H1 (cell line): ENCODE measurements at regions not wholly inside any gene's neighbourhood (a gene's known extent, or its start where the extent isn't known, plus 50 kb on each side); places are given as distances from the start of the nearest gene placed in this dataset.

Experiments
- BRCA1 ChIP-seq: IDR thresholded peaks from 2 replicates; pipeline ENCODE4 v1.6.1; 2012; ENCODE audit warnings: low read depth, low read length, improper control_type of control experiment
- CBX5 ChIP-seq: fragments of 300-800, 300-1000 bp; sonication (generic); IDR thresholded peaks from 2 replicates; pipeline ENCODE4 v1.7.1; 2016; ENCODE audit warnings: antibody characterized with exemption, low read length, low read depth
- RFX5 ChIP-seq: IDR thresholded peaks from 2 replicates; pipeline ENCODE4 v1.6.1; 2011; ENCODE audit warnings: low read depth, low read length, improper control_type of control experiment, borderline replicate concordance

- TF ChIP-seq RFX5 = no peak
- no peak for TF ChIP-seq CBX5
- no peak for TF ChIP-seq BRCA1
These were observed 306.0 kb upstream of the ACVR2A start (continued) for GRCh38 chr2:147538821-147539220.
